IMR-90 (cell line): ENCODE measurements at regions not wholly inside any gene's neighbourhood (a gene's known extent, or its start where the extent isn't known, plus 50 kb on each side); places are given as distances from the start of the nearest gene placed in this dataset.

Experiments used
- ATAC-seq: fragments of 200-7000 bp; cut with Tn5 transposase; 2 replicates; pipeline ENCODE4 v1.9.1; 2020; ENCODE audit warnings: low read depth, mild to moderate bottlenecking, moderate library complexity
- BruUV-seq: library from RNA; stranded (reverse); fragments of 400-500 nt; replicated peaks from 2 replicates; lab custom pipeline; 2021; lab: Mats Ljungman, UMichigan
- CTCF ChIA-PET: fragments of 300-600 bp; formaldehyde crosslinking; extraction: SDS; loops from one replicate; lab custom pipeline; 2021; ENCODE audit warnings: antibody characterized with exemption; lab: Yijun Ruan, JAX
- POLR2A ChIA-PET: fragments of 300-600 bp; sonication (Branson Sonifier 250); formaldehyde crosslinking; loops from one replicate; lab custom pipeline; 2022; ENCODE audit warnings: antibody characterized with exemption; ENCODE audit not compliant: unreplicated experiment; lab: Charles Lee
- DNase-seq: peaks from one replicate; pipeline ENCODE4 v3.0.0; 2013
- H2AFZ ChIP-seq: replicated peaks from 2 replicates; pipeline ENCODE3; 2013; ENCODE audit warnings: low read length, mild to moderate bottlenecking; ENCODE audit not compliant: poor library complexity
- H2AK5ac ChIP-seq: 2 replicates; pipeline ENCODE4 v1.6.1; 2013; ENCODE audit warnings: low read depth, low read length, inconsistent platforms
- H2AK9ac ChIP-seq: replicated peaks from 2 replicates; pipeline ENCODE3; 2013; ENCODE audit warnings: mild to moderate bottlenecking, low read depth, low read length, moderate library complexity; ENCODE audit not compliant: poor library complexity
- H2BK120ac ChIP-seq: 2 replicates; pipeline ENCODE4 v1.6.1; 2013; ENCODE audit warnings: low read depth, low read length, inconsistent platforms
- H2BK15ac ChIP-seq: 3 replicates; pipeline ENCODE4 v1.6.1; 2013; ENCODE audit warnings: low read depth, low read length, inconsistent platforms
- H2BK20ac ChIP-seq: 2 replicates; pipeline ENCODE4 v1.6.1; 2013; ENCODE audit warnings: low read depth, mild to moderate bottlenecking, inconsistent platforms, low read length, moderate library complexity
- H2BK5ac ChIP-seq: 2 replicates; pipeline ENCODE4 v1.6.1; 2013; ENCODE audit warnings: mild to moderate bottlenecking, low read depth, low read length, inconsistent platforms; ENCODE audit not compliant: poor library complexity, severe bottlenecking
- H3K14ac ChIP-seq: replicated peaks from 2 replicates; pipeline ENCODE4 v1.6.1; 2013; ENCODE audit warnings: low read depth, low read length, inconsistent platforms
- H3K18ac ChIP-seq: 2 replicates; pipeline ENCODE4 v1.6.1; 2013; ENCODE audit warnings: low read depth, low read length, control low read depth
- H3K23ac ChIP-seq: 2 replicates; pipeline ENCODE4 v1.6.1; 2013; ENCODE audit warnings: low read depth, low read length, inconsistent platforms
- H3K27ac ChIP-seq: 2 replicates; pipeline ENCODE4 v1.5.1; 2013; ENCODE audit warnings: mild to moderate bottlenecking, control low read depth, low read length; ENCODE audit not compliant: insufficient read depth
- H3K27me3 ChIP-seq: 2 replicates; pipeline ENCODE4 v1.6.1; 2013; ENCODE audit warnings: low read length; ENCODE audit not compliant: control insufficient read depth, insufficient read depth
- H3K36me3 ChIP-seq: 2 replicates; pipeline ENCODE4 v1.6.1; 2013; ENCODE audit warnings: low read length, mixed read lengths; ENCODE audit not compliant: control insufficient read depth, insufficient read depth
- H3K4ac ChIP-seq: 2 replicates; pipeline ENCODE4 v1.6.1; 2013; ENCODE audit warnings: low read depth, low read length, inconsistent platforms
- H3K4me1 ChIP-seq: 2 replicates; pipeline ENCODE4 v1.6.1; 2013; ENCODE audit warnings: low read length, mixed read lengths; ENCODE audit not compliant: control insufficient read depth, insufficient read depth
- H3K4me2 ChIP-seq: 2 replicates; pipeline ENCODE4 v1.6.1; 2013; ENCODE audit warnings: low read depth, mild to moderate bottlenecking, control low read depth, low read length, moderate library complexity
- H3K4me3 ChIP-seq: 2 replicates; pipeline ENCODE4 v1.5.1; 2013; ENCODE audit warnings: low read depth, mild to moderate bottlenecking, control low read depth, low read length, moderate library complexity; ENCODE audit not compliant: insufficient read depth
- H3K56ac ChIP-seq: 2 replicates; pipeline ENCODE4 v1.6.1; 2013; ENCODE audit warnings: low read length, inconsistent platforms; ENCODE audit not compliant: insufficient read depth; ENCODE audit errors: extremely low read depth
- H3K79me1 ChIP-seq, 2 experiments: 2 replicates each; pipeline ENCODE4 v1.6.1; 2013; ENCODE audit warnings: low read length in 2 of 2, inconsistent platforms in 1 of 2, low read depth in 1 of 2
- H3K9ac ChIP-seq: 2 replicates; pipeline ENCODE4 v1.6.1; 2013; ENCODE audit warnings: low read depth, low read length, control low read depth
- H3K9me1 ChIP-seq: 2 replicates; pipeline ENCODE4 v1.6.1; 2013; ENCODE audit warnings: low read length, inconsistent platforms; ENCODE audit not compliant: insufficient read depth
- H3K9me3 ChIP-seq: 2 replicates; pipeline ENCODE4 v1.6.1; 2013; ENCODE audit warnings: low read length; ENCODE audit not compliant: control insufficient read depth, insufficient read depth
- H4K20me1 ChIP-seq: 2 replicates; pipeline ENCODE4 v1.6.1; 2013; ENCODE audit warnings: low read length, inconsistent platforms; ENCODE audit not compliant: insufficient read depth
- H4K5ac ChIP-seq: 2 replicates; pipeline ENCODE4 v1.6.1; 2013; ENCODE audit warnings: mild to moderate bottlenecking, low read depth, low read length, control low read depth
- H4K8ac ChIP-seq, 2 experiments: 2 replicates each; pipeline ENCODE4 v1.6.1; 2013; ENCODE audit warnings: low read depth in 2 of 2, low read length in 2 of 2, control low read depth in 1 of 2, inconsistent platforms in 1 of 2
- H4K91ac ChIP-seq: 2 replicates; pipeline ENCODE4 v1.6.1; 2013; ENCODE audit warnings: low read depth, low read length, inconsistent platforms; ENCODE audit not compliant: insufficient read depth
- CEBPB ChIP-seq: IDR thresholded peaks from 2 replicates; pipeline ENCODE4 v1.6.1; 2012; ENCODE audit warnings: low read depth, low read length, improper control_type of control experiment
- CHD1 ChIP-seq: IDR thresholded peaks from 2 replicates; pipeline ENCODE4 v1.6.1; 2012; ENCODE audit warnings: low read depth, low read length, improper control_type of control experiment
- FOS ChIP-seq: fragments of 150-350 bp; IDR thresholded peaks from 2 replicates; pipeline ENCODE4 v1.6.1; 2016; ENCODE audit warnings: low read depth, low read length
- MAFK ChIP-seq: IDR thresholded peaks from 2 replicates; pipeline ENCODE4 v1.6.1; 2012; ENCODE audit warnings: low read depth, low read length, improper control_type of control experiment
- MAZ ChIP-seq: IDR thresholded peaks from 2 replicates; pipeline ENCODE4 v1.6.1; 2012; ENCODE audit warnings: low read depth, mild to moderate bottlenecking, low read length, improper control_type of control experiment, moderate library complexity, borderline replicate concordance
- MXI1 ChIP-seq: IDR thresholded peaks from 2 replicates; pipeline ENCODE4 v1.6.1; 2012; ENCODE audit warnings: low read depth, mild to moderate bottlenecking, low read length, moderate library complexity, borderline replicate concordance
- NFE2L2 ChIP-seq: fragments of 150-350 bp; IDR thresholded peaks from 2 replicates; pipeline ENCODE4 v1.6.1; 2016; ENCODE audit warnings: low read depth, mild to moderate bottlenecking, low read length
- POLR2A ChIP-seq: IDR thresholded peaks from 2 replicates; pipeline ENCODE4 v1.6.1; 2012; ENCODE audit warnings: mild to moderate bottlenecking, low read depth, low read length
- RAD21 ChIP-seq: IDR thresholded peaks from 2 replicates; pipeline ENCODE4 v1.6.1; 2012; ENCODE audit warnings: low read length, improper control_type of control experiment
- RCOR1 ChIP-seq: IDR thresholded peaks from 2 replicates; pipeline ENCODE4 v1.6.1; 2012; ENCODE audit warnings: mild to moderate bottlenecking, low read length, improper control_type of control experiment; ENCODE audit not compliant: insufficient replicate concordance
- RFX5 ChIP-seq: IDR thresholded peaks from 2 replicates; pipeline ENCODE4 v1.8.0; 2012; ENCODE audit warnings: low read depth, mild to moderate bottlenecking, low read length, moderate library complexity
- WGBS, 2 experiments: methylation state at CpG; one replicate each; pipeline versions ENCODE4 v1.1.5 to v1.1.7; 2013; ENCODE audit warnings: missing lambda C conversion rate in 2 of 2; ENCODE audit not compliant: insufficient read length in 1 of 2; ENCODE audit errors: extremely low coverage in 2 of 2; 5-methylcytosine and 5-hydroxymethylcytosine counted together
- dilution Hi-C: fragments of 300-500 bp; cut with HindIII; formaldehyde crosslinking; loops from one replicate; pipeline ENCODE4 v1.14.3; 2018; ENCODE audit warnings: low sequenced_read_pairs; ENCODE audit not compliant: unreplicated experiment
- in situ Hi-C: fragments of 300-500 bp; cut with MboI; formaldehyde crosslinking; loops from 3 replicates; pipeline ENCODE4 v1.14.3; 2019; ENCODE audit warnings: low sequenced_read_pairs, inconsistent platforms, mixed read lengths
- intact Hi-C: fragments of 100-400 bp; cut with micrococcal nuclease; formaldehyde crosslinking; loops from 2 replicates; pipeline ENCODE4 v1.10.0; 2022
- TF ChIP-seq, protein P1 (sequence below): fragments of 150-350 bp; IDR thresholded peaks from 2 replicates; pipeline ENCODE4 v1.6.1; 2016; ENCODE audit warnings: low read depth, mild to moderate bottlenecking, low read length, moderate library complexity, borderline replicate concordance
- TF ChIP-seq, protein P2 (sequence below): fragments of 150-350 bp; IDR thresholded peaks from 2 replicates; pipeline ENCODE4 v1.6.1; 2017; ENCODE audit warnings: mild to moderate bottlenecking, antibody characterized with exemption, low read length, low read depth
- TF ChIP-seq, protein P3 (sequence below): conservative IDR thresholded peaks from 2 replicates; pipeline ENCODE4 v1.5.1; 2012; ENCODE audit warnings: mild to moderate bottlenecking, low read depth, low read length, improper control_type of control experiment

DNA sequence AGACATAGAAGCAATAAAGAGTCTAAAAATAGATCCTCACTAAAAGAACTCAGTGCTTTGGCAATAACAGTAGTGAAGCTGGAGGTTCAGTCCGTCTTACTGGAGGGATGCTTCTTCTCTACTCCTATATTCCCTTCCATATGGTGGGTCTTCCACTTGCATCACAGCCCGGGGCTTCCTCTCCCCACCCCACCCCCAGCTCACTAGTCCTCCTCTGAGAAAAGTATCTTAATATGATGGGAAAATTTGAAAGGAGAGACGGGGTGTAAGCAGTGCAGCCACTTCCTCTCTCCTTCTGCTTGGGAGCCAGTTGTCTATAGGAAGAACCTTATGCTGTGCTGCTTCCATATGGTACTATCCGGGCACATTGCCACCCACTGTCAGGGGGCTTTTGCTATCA is 57.2 kb upstream of the SPOPL start:
- WGBS, 2 experiments = no CpG with 5 or more reads among the region's 4 CpGs
- no peak overlapping the region for H3K27ac ChIP-seq
- no peak overlapping the region for H2BK5ac ChIP-seq
- no peak overlapping the region for H2BK15ac ChIP-seq
- H3K4me2 ChIP-seq = no peak overlapping the region
- no peak overlapping the region for H2AK9ac ChIP-seq
- no peaks in the 10 kb centered on the region for H3K4me1 ChIP-seq
- H2BK120ac ChIP-seq = no peak overlapping the region
- no peak for TF ChIP-seq FOS
- no peak for TF ChIP-seq RFX5
- no peak for TF ChIP-seq RCOR1
- no peak for TF ChIP-seq MAFK
- TF ChIP-seq, protein P1, sequence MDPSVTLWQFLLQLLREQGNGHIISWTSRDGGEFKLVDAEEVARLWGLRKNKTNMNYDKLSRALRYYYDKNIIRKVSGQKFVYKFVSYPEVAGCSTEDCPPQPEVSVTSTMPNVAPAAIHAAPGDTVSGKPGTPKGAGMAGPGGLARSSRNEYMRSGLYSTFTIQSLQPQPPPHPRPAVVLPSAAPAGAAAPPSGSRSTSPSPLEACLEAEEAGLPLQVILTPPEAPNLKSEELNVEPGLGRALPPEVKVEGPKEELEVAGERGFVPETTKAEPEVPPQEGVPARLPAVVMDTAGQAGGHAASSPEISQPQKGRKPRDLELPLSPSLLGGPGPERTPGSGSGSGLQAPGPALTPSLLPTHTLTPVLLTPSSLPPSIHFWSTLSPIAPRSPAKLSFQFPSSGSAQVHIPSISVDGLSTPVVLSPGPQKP = no peak
- TF ChIP-seq NFE2L2 = no peak
- no peak for TF ChIP-seq CEBPB
- TF ChIP-seq MXI1 = no peak
- TF ChIP-seq, protein P2, sequence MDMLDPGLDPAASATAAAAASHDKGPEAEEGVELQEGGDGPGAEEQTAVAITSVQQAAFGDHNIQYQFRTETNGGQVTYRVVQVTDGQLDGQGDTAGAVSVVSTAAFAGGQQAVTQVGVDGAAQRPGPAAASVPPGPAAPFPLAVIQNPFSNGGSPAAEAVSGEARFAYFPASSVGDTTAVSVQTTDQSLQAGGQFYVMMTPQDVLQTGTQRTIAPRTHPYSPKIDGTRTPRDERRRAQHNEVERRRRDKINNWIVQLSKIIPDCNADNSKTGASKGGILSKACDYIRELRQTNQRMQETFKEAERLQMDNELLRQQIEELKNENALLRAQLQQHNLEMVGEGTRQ = no peak
- no peak for TF ChIP-seq MAZ
- no peak for TF ChIP-seq RAD21
- TF ChIP-seq, protein P3, sequence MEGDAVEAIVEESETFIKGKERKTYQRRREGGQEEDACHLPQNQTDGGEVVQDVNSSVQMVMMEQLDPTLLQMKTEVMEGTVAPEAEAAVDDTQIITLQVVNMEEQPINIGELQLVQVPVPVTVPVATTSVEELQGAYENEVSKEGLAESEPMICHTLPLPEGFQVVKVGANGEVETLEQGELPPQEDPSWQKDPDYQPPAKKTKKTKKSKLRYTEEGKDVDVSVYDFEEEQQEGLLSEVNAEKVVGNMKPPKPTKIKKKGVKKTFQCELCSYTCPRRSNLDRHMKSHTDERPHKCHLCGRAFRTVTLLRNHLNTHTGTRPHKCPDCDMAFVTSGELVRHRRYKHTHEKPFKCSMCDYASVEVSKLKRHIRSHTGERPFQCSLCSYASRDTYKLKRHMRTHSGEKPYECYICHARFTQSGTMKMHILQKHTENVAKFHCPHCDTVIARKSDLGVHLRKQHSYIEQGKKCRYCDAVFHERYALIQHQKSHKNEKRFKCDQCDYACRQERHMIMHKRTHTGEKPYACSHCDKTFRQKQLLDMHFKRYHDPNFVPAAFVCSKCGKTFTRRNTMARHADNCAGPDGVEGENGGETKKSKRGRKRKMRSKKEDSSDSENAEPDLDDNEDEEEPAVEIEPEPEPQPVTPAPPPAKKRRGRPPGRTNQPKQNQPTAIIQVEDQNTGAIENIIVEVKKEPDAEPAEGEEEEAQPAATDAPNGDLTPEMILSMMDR = no peak
- no peak for TF ChIP-seq CHD1
- no peak for TF ChIP-seq POLR2A
- in situ Hi-C loops = no loop called here
- H3K4ac ChIP-seq = no peak overlapping the region
- H4K5ac ChIP-seq = no peak overlapping the region
- no peak overlapping the region for H2AK5ac ChIP-seq
- no peaks in the 10 kb centered on the region for H4K20me1 ChIP-seq
- BruUV-seq = no TSS peak
- H3K18ac ChIP-seq = no peak overlapping the region
- H3K14ac ChIP-seq = no peak overlapping the region
- intact Hi-C loops = no loop called here
- H3K9me1 ChIP-seq = no peaks in the 10 kb centered on the region
- no peaks in the 10 kb centered on the region for H3K36me3 ChIP-seq
- H4K91ac ChIP-seq = no peak overlapping the region
- no peak overlapping the region for H2BK20ac ChIP-seq
- H3K4me3 ChIP-seq = no peak overlapping the region
- H3K9me3 ChIP-seq = no peaks in the 10 kb centered on the region
- dilution Hi-C loops = no loop called here
- no peak overlapping the region for H4K8ac ChIP-seq
- no peak overlapping the region for H3K56ac ChIP-seq
- no peaks in the 10 kb centered on the region for H3K79me1 ChIP-seq
- DNase-seq = no peak
- ATAC-seq = no peak
- H3K23ac ChIP-seq = no peak overlapping the region
- H2AFZ ChIP-seq = no peak overlapping the region
- CTCF ChIA-PET = no interaction called here
- H3K27me3 ChIP-seq = no peaks in the 10 kb centered on the region
- POLR2A ChIA-PET = interaction anchor here (0.6 kb wide), 1 partner anchor 67 kb away, joined by 3 read pairs; no protein-coding TSS in a partner anchor
- H3K9ac ChIP-seq = no peak overlapping the region
